Spleen (tissue), 7 donors: ENCODE measurements at regions not wholly inside any gene's neighbourhood (a gene's known extent, or its start where the extent isn't known, plus 50 kb on each side); places are given as distances from the start of the nearest gene placed in this dataset.

Experiments used
- CTCF ChIP-seq, 11 experiments: fragments of 200-600 bp in 7 of 11; fragments of 450-650 bp in 4 of 11; sonication (generic) in 4 of 11; IDR thresholded peaks in 8 of 11; conservative IDR thresholded peaks in 3 of 11; 1 replicate in 7 of 11; 2 replicates in 4 of 11; pipeline versions ENCODE4 v1.4.0 to v1.8.0; 2016 to 2021; ENCODE audit warnings: antibody characterized with exemption in 11 of 11, inconsistent platforms in 4 of 11, mild to moderate bottlenecking in 1 of 11
- POLR2A ChIP-seq, 3 donors: fragments of 450-650 bp; IDR thresholded peaks; one replicate each; pipeline ENCODE4 v1.5.1; 2017; ENCODE audit warnings: antibody characterized with exemption in 3 of 3, mild to moderate bottlenecking in 1 of 3
- POLR2AphosphoS5 ChIP-seq, 3 donors: sonication (generic); formaldehyde crosslinking; IDR thresholded peaks; one replicate each; pipeline ENCODE4 v1.5.1; 2017; ENCODE audit warnings: antibody characterized with exemption in 3 of 3
- donor health status: DM: no; HTN: no; CAD: no; lungs with moderate emphysema.
- donor health status: DM: no; HTN: no; CAD: no.
- donor health status: DM: no; HTN: no; CAD: no.

GRCh38 chr16:85515319-85515745 lies 97.8 kb upstream of the GSE1 start:
- TF ChIP-seq CTCF (IDR thresholded peaks at IDR 0.05 in 8 of 11, conservative IDR thresholded peaks at IDR 0.05 in 3 of 11) (no peak), POLR2A (IDR thresholded peaks at IDR 0.05) (no peak), POLR2AphosphoS5 (IDR thresholded peaks at IDR 0.05) (no peak)
